GM12864 (cell line): ENCODE measurements at regions not wholly inside any gene's neighbourhood (a gene's known extent, or its start where the extent isn't known, plus 50 kb on each side); places are given as distances from the start of the nearest gene placed in this dataset.

Experiments
- DNase-seq: peaks from one replicate; pipeline ENCODE4 v3.0.0-alpha.2; 2011; ENCODE audit warnings: low read depth
- H3K4me3 ChIP-seq: 2 replicates; pipeline ENCODE4 v1.5.1; 2011; ENCODE audit warnings: mild to moderate bottlenecking, low read depth, low read length, control low read depth
- TF ChIP-seq, protein P1 (sequence below): IDR thresholded peaks from 2 replicates; pipeline ENCODE4 v1.5.1; 2011; ENCODE audit warnings: low read depth, mild to moderate bottlenecking, moderate library complexity, low read length, control low read depth, inconsistent platforms; ENCODE audit errors: missing control alignments

DNA sequence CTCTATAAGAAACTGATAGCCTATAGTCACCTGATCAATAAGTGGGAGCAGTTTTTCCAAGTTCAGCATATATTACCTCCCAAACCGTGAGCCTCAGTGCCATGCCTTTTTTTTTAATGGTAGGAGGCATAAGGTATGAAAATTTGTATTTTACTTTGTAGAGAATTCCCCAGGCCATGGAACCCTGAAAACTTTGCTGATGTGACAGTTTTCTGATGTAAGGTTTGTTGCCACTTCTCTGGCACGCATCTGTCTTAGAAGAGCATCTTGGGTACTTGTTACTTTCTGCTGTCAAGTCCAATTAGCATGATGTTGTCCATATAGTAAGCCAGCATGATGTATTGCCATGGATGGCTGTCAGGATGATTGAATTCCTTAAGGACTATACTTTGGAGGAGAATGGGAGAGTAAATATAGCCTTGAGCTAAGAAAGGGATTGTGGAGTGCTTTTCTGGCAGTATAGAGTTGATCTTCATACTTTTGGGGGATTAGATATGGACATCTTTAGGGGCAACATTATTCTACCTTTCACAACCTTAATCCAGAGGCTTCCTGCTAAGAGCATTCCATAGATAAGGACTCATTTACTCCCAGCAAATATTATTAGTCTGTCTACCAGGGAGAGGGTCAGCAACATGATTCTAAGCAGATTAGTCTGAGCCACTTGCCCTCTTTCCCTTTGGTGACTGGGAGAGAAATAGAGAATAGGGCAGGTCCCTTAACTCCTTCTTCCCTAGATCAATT, 389.6 kb downstream of the YTHDC2 start:
- no peak for DNase-seq
- TF ChIP-seq, protein P1, sequence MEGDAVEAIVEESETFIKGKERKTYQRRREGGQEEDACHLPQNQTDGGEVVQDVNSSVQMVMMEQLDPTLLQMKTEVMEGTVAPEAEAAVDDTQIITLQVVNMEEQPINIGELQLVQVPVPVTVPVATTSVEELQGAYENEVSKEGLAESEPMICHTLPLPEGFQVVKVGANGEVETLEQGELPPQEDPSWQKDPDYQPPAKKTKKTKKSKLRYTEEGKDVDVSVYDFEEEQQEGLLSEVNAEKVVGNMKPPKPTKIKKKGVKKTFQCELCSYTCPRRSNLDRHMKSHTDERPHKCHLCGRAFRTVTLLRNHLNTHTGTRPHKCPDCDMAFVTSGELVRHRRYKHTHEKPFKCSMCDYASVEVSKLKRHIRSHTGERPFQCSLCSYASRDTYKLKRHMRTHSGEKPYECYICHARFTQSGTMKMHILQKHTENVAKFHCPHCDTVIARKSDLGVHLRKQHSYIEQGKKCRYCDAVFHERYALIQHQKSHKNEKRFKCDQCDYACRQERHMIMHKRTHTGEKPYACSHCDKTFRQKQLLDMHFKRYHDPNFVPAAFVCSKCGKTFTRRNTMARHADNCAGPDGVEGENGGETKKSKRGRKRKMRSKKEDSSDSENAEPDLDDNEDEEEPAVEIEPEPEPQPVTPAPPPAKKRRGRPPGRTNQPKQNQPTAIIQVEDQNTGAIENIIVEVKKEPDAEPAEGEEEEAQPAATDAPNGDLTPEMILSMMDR = no peak
- no peak overlapping the region for H3K4me3 ChIP-seq

DNA sequence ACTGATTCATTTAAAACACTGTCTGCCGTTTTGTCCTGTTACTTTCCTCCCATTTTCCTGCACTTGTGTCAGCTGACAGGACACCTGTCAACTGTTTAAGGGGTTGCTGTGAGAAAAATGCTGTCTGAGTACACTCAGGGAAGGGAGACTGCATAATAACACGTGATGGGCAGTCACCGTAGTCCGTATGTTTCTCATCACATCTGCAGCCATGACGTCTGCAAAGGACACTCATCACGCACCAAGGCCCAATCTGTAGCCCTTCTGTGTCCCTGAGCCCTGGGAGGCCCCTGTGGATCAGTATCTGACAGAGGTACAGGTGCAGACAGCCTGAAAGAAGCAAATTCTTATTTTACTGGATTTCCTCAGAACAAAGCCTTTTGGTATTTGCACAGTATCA, 396.3 kb downstream of the YTHDC2 start:
- H3K4me3 ChIP-seq = no peak overlapping the region
- TF ChIP-seq, protein P1 = no peak
- no peak for DNase-seq

DNA sequence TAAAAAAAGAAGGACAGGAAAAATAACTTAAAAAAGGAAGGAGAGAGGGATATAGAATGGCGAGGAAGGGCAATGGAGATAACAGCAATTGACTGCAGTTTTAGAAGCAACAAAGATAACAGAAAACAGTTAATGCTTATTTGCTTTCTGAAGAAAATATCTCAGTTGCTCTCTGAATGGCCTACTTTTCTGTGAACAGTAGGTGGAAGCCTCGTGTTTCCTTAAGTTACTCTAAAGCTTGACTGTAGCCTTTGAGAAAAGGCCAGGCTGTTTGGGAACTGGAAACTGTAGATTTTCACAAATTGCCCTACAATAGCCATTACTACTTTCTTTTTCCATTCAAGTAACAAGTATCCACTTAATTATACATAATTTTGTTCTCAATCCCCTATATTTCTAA, 404.5 kb downstream of the YTHDC2 start:
- no peak for DNase-seq

DNA sequence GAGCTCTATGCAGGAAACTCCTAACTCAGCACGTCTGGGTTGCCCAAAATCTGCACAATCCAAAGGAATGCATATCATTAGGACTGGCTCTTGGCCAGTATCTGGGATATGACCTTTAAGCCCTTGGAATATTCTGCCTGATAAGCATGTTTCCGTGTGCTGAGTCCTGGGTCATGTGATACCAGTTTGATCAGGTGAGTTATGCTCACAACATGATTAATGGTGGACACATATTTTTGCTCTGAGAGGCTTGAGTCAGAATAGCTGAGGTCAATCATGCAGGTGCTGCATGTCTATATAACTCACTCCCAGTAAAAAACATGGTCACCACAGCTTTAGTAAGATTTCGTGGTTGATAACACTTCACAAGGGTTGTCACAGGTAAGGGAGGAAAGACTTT, 408.8 kb downstream of the YTHDC2 start:
- DNase-seq = no peak
- no peak overlapping the region for H3K4me3 ChIP-seq
- TF ChIP-seq, protein P1 = no peak

More for the DNA sequence above, 404.5 kb downstream of the YTHDC2 start:
- TF ChIP-seq, protein P1 = no peak
- no peak overlapping the region for H3K4me3 ChIP-seq

DNA sequence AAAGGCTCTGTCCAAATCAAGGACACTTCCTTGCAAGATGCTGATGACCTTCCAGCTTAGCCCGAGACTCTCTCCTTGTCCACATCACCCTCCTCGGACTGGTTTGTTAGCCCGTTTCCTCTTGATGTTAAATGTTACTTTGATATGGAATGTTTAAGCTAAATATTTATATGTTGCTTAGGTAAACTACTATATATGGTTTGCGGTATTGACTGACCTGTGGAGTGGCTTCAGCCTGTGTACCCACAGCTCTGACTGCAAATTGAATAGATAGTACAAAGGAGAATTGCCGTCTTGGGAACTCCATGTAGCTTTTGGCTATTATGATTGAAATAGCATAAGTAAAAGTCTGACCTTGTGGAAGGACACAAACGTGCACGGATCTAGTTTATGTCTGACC, 422.0 kb downstream of the YTHDC2 start:
- H3K4me3 ChIP-seq = no peak overlapping the region
- TF ChIP-seq, protein P1 = no peak
- no peak for DNase-seq

DNA sequence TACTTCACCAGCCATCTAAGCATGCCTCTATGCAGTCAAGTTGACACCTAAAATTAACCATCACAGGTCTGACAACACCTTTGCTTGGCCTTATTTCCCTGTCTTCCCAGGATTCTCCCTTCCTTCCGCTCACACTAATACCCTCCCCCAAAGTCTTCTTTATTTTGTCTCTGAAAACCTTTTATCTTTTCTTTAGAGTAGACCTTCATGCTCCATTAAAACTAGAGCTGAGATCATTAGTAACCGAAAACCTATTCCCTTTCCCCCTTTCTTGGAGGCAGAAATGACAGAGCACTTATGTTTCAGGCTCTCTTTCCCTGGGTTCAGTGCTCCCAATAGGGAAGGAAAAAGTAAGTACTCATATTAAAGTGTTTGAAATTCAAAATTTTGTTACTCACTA, 423.8 kb downstream of the YTHDC2 start:
- no peak overlapping the region for H3K4me3 ChIP-seq
- DNase-seq = no peak
- TF ChIP-seq, protein P1 = no peak

DNA sequence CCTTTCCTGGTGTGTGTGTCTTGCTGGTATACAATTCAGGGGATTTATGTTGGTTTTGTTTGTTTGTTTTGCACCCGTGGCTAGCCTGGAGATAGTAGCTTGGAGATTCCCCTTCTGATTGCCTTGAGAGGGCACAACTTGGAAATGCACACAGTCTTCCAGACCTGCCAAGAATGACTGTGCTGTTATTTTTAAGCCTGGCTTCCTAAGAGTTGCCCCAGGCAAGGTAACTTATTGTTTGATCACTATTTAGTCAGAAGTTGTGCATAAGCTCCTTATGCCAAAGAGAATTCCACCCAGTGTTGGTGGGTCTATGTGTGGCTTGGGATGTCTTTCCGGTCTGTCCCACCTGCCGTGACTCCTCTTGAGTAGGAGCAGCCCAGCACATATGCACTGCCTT, 421.9 kb upstream of the KCNN2 start:
- H3K4me3 ChIP-seq = no peak overlapping the region
- TF ChIP-seq, protein P1 = no peak
- no peak for DNase-seq
